ENCODE measurements at regions not wholly inside any gene's neighbourhood (a gene's known extent, or its start where the extent isn't known, plus 50 kb on each side); places are given as distances from the start of the nearest gene placed in this dataset.

GRCh38 chr12:9365296-9365695 lies 157.1 kb upstream of the PZP start:
- TF ChIP-seq POLR2A (IDR thresholded peaks at IDR 0.05) (no peak), CTCF (IDR thresholded peaks at IDR 0.05) (no peak), EP300 (IDR thresholded peaks at IDR 0.05) (no peak)
